OCI-LY1 (cell line): ENCODE measurements at regions not wholly inside any gene's neighbourhood (a gene's known extent, or its start where the extent isn't known, plus 50 kb on each side); places are given as distances from the start of the nearest gene placed in this dataset.

Experiments used
- CTCF ChIP-seq: fragments of 200-600 bp; sonication (generic), shearing (Covaris generic); IDR thresholded peaks from 2 replicates; pipeline ENCODE4 v1.5.1; 2017; ENCODE audit warnings: mild to moderate bottlenecking, antibody characterized with exemption, low read length, moderate library complexity, mixed read lengths
- EZH2 ChIP-seq: fragments of 200-600 bp; sonication (generic), shearing (Covaris generic); IDR thresholded peaks from 2 replicates; pipeline ENCODE4 v1.8.0; 2017; ENCODE audit warnings: borderline replicate concordance, mixed run types, mild to moderate bottlenecking, antibody characterized with exemption, low read length, moderate library complexity, mixed read lengths

- TF ChIP-seq CTCF: no peak
- no peak for TF ChIP-seq EZH2
Measured at GRCh38 chr2:185667452-185667851, 71.2 kb upstream of the FSIP2 start.
